ENCODE measurements at regions not wholly inside any gene's neighbourhood (a gene's known extent, or its start where the extent isn't known, plus 50 kb on each side); places are given as distances from the start of the nearest gene placed in this dataset.

GRCh38 chr11:90704510-90704909 lies 481.7 kb upstream of the CHORDC1 start:
- no peak for TF ChIP-seq POLR2A (IDR thresholded peaks at IDR 0.05)
- TF ChIP-seq, protein P1, sequence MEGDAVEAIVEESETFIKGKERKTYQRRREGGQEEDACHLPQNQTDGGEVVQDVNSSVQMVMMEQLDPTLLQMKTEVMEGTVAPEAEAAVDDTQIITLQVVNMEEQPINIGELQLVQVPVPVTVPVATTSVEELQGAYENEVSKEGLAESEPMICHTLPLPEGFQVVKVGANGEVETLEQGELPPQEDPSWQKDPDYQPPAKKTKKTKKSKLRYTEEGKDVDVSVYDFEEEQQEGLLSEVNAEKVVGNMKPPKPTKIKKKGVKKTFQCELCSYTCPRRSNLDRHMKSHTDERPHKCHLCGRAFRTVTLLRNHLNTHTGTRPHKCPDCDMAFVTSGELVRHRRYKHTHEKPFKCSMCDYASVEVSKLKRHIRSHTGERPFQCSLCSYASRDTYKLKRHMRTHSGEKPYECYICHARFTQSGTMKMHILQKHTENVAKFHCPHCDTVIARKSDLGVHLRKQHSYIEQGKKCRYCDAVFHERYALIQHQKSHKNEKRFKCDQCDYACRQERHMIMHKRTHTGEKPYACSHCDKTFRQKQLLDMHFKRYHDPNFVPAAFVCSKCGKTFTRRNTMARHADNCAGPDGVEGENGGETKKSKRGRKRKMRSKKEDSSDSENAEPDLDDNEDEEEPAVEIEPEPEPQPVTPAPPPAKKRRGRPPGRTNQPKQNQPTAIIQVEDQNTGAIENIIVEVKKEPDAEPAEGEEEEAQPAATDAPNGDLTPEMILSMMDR (IDR thresholded peaks at IDR 0.05), result no peak

Measured in body of pancreas (tissue), 4 donors.